SU-DHL-6 (cell line): ENCODE measurements at regions not wholly inside any gene's neighbourhood (a gene's known extent, or its start where the extent isn't known, plus 50 kb on each side); places are given as distances from the start of the nearest gene placed in this dataset.

Source experiments
- H2AFZ ChIP-seq: fragments of 200-600 bp; sonication (generic); 2 replicates; pipeline ENCODE4 v1.6.1; 2014; ENCODE audit warnings: low read depth, mild to moderate bottlenecking, moderate library complexity, mixed read lengths, antibody characterized with exemption, low read length; ENCODE audit not compliant: severe bottlenecking
- H3F3A ChIP-seq: fragments of 200-600 bp; shearing (Covaris generic); 2 replicates; pipeline ENCODE4 v1.6.0; 2016; ENCODE audit warnings: antibody characterized with exemption, mild to moderate bottlenecking; ENCODE audit not compliant: insufficient read depth
- H3K27ac ChIP-seq: fragments of 200-600 bp; sonication (generic); 2 replicates; pipeline ENCODE4 v1.5.1; 2016; ENCODE audit warnings: low read depth, mild to moderate bottlenecking, low read length, moderate library complexity, mixed read lengths
- H3K27me3 ChIP-seq: fragments of 200-600 bp; sonication (generic), shearing (Covaris generic); 2 replicates; pipeline ENCODE4 v1.6.0; 2014; ENCODE audit warnings: mild to moderate bottlenecking, low read length
- H3K36me3 ChIP-seq: fragments of 200-600 bp; sonication (generic); 2 replicates; pipeline ENCODE4 v1.6.1; 2014; ENCODE audit warnings: mild to moderate bottlenecking, low read length, mixed read lengths
- H3K4me2 ChIP-seq: fragments of 300-600, 200-600 bp; shearing (Covaris generic), sonication (generic); 2 replicates; pipeline ENCODE4 v1.6.0; 2014; ENCODE audit warnings: low read length, low read depth, mild to moderate bottlenecking; ENCODE audit not compliant: poor library complexity, severe bottlenecking
- H3K4me3 ChIP-seq: fragments of 200-600 bp; sonication (generic); 2 replicates; pipeline ENCODE4 v1.5.1; 2014; ENCODE audit warnings: antibody characterized with exemption, low read length, mild to moderate bottlenecking, mixed read lengths; ENCODE audit not compliant: insufficient read depth, poor library complexity, severe bottlenecking
- H3K79me2 ChIP-seq: fragments of 200-600 bp; sonication (generic); 2 replicates; pipeline ENCODE4 v1.6.1; 2014; ENCODE audit warnings: mild to moderate bottlenecking, low read length, moderate library complexity; ENCODE audit not compliant: insufficient read depth
- H3K9ac ChIP-seq: fragments of 200-600 bp; sonication (generic); 2 replicates; pipeline ENCODE4 v1.7.0; 2014; ENCODE audit warnings: mild to moderate bottlenecking, low read length
- H3K9me2 ChIP-seq: fragments of 200-600 bp; sonication (generic); replicated peaks from 2 replicates; pipeline ENCODE4 v1.6.1; 2014; ENCODE audit warnings: low read length; ENCODE audit not compliant: insufficient read depth
- H3K9me3 ChIP-seq: fragments of 200-600 bp; sonication (generic); 2 replicates; pipeline ENCODE4 v1.6.1; 2014; ENCODE audit warnings: low read length, mixed read lengths; ENCODE audit not compliant: insufficient read depth
- H4K20me1 ChIP-seq: fragments of 200-600 bp; sonication (generic); 2 replicates; pipeline ENCODE4 v1.6.1; 2014; ENCODE audit warnings: low read depth, mild to moderate bottlenecking, antibody characterized with exemption, low read length, moderate library complexity, mixed read lengths
- CTCF ChIP-seq: fragments of 200-600 bp; sonication (generic); IDR thresholded peaks from one replicate; pipeline ENCODE4 v1.5.1; 2017; ENCODE audit warnings: antibody characterized with exemption, mild to moderate bottlenecking, low read length, moderate library complexity; ENCODE audit not compliant: insufficient read depth, poor library complexity, severe bottlenecking
- EZH2phosphoT487 ChIP-seq: fragments of 200-600 bp; sonication (generic), shearing (Covaris generic); conservative IDR thresholded peaks from 2 replicates; pipeline ENCODE4 v1.6.1; 2018; ENCODE audit warnings: mild to moderate bottlenecking, antibody characterized with exemption, low read length, moderate library complexity, mixed read lengths

DNA sequence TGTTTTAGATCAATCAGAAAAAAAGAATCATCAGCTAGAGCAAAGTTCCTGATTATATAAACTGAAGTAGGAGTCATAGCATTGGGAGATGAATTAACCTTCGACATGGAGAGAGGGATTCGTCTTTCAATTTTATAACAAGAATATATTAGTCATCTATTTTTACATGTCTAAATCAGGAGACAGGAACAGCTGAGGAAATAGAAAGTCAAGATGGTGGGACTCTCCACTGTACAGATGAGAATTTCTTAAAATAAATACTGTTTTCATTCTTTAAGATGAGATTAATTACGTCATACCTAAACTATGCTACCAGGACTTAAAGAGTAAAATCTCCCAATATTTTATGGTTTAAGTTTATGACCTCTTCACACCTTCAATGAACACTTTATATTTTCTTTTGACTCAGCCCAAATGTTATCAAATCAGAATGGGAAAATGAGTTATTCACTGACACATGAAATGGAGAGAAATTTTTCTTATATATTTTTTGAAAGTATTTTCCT, 1137.7 kb downstream of the EPHA7 start:
- H3K9me3 ChIP-seq: no peaks in the 10 kb centered on the region
- no peak overlapping the region for H3K4me3 ChIP-seq
- no peak overlapping the region for H3K9ac ChIP-seq
- H3K4me2 ChIP-seq: no peak overlapping the region
- H3K27me3 ChIP-seq: no peaks in the 10 kb centered on the region
- no peak overlapping the region for H3K27ac ChIP-seq
- H3F3A ChIP-seq: no peaks in the 10 kb centered on the region
- H3K9me2 ChIP-seq: no peaks in the 10 kb centered on the region
- H3K79me2 ChIP-seq: no peaks in the 10 kb centered on the region
- TF ChIP-seq EZH2phosphoT487 (no peak), CTCF (no peak)
- H3K36me3 ChIP-seq: no peaks in the 10 kb centered on the region
- no peaks in the 10 kb centered on the region for H4K20me1 ChIP-seq
- no peak overlapping the region for H2AFZ ChIP-seq

DNA sequence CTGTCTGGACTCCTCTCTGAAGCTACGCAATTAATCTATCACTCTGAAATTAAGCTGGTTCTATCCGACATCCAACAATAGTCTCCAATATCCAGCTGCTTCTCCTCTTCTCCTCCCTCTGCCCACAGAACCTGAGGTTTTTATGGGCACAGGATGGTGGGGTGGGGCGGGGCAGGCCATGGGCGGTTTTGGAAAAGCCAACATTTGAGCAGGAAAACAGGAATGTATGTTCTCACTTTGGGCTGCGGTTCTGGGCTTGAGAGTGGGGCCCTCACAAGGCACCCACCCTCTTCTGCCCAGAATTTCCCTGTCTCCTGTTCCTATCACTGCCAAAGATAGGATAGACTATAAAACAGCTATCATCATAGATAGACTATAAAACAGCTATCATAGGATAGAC, 1144.2 kb downstream of the EPHA7 start:
- Histone ChIP-seq H2AFZ (no peak overlapping the region), H3K4me2 (no peak overlapping the region), H3K9me2 (no peaks in the 10 kb centered on the region), H3K27ac (no peak overlapping the region), H3K36me3 (no peaks in the 10 kb centered on the region), H3K9me3 (no peaks in the 10 kb centered on the region), H3K4me3 (no peak overlapping the region), H3K79me2 (no peaks in the 10 kb centered on the region), H3F3A (no peaks in the 10 kb centered on the region), H3K9ac (no peak overlapping the region), H3K27me3 (no peaks in the 10 kb centered on the region), H4K20me1 (no peaks in the 10 kb centered on the region)
- no peak for TF ChIP-seq EZH2phosphoT487
- no peak for TF ChIP-seq CTCF

DNA sequence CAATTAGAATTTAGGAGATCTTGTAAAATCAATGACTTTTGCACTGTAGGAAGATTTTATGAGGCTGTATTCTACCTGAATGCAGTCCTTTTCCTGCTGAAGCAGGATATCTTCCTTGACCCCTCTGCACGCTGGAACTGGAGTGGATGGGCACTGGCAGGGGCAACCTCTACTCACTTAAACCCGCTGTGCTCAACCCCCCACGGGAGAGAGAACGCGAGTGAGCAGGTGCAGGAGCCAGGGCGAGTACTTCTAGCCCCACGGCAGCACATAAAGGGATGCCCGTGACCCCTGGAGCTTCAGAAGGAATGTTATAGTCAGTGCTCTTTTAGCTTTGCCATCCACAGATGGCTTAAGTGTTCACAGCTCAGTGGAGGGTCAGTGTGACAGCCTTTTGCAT, 1144.8 kb downstream of the EPHA7 start:
- Histone ChIP-seq H2AFZ (no peak overlapping the region), H3K79me2 (no peaks in the 10 kb centered on the region), H3K27ac (no peak overlapping the region), H4K20me1 (no peaks in the 10 kb centered on the region), H3K27me3 (no peaks in the 10 kb centered on the region), H3F3A (no peaks in the 10 kb centered on the region), H3K4me3 (no peak overlapping the region), H3K36me3 (no peaks in the 10 kb centered on the region), H3K4me2 (no peak overlapping the region), H3K9me2 (no peaks in the 10 kb centered on the region), H3K9ac (no peak overlapping the region), H3K9me3 (no peaks in the 10 kb centered on the region)
- TF ChIP-seq EZH2phosphoT487: no peak
- TF ChIP-seq CTCF: no peak

DNA sequence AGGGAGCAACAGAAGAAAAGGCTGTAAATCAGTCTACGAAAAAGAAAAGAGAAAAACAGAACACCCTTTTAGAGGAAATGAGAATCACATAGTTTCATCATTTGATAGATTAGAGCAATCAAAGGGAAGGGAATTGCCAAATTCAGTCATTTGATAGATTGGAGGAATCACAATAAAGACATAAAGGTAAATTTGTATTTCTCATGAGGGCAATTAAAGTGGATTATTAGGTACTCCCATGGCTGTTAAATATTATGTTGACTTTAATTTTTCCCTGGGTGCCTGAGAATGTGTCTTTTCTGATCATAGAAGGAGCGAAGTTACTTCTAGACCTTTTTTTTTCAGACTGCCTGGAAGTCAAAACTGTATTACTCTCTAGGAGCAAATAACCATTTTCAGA, 1145.7 kb downstream of the EPHA7 start:
- H3K4me2 ChIP-seq: no peak overlapping the region
- H2AFZ ChIP-seq: no peak overlapping the region
- H4K20me1 ChIP-seq: no peaks in the 10 kb centered on the region
- no peak for TF ChIP-seq EZH2phosphoT487
- TF ChIP-seq CTCF: no peak
- H3K9ac ChIP-seq: no peak overlapping the region
- H3K9me3 ChIP-seq: no peaks in the 10 kb centered on the region
- no peaks in the 10 kb centered on the region for H3F3A ChIP-seq
- H3K9me2 ChIP-seq: no peaks in the 10 kb centered on the region
- no peaks in the 10 kb centered on the region for H3K79me2 ChIP-seq
- no peak overlapping the region for H3K27ac ChIP-seq
- no peak overlapping the region for H3K4me3 ChIP-seq
- no peaks in the 10 kb centered on the region for H3K27me3 ChIP-seq
- H3K36me3 ChIP-seq: no peaks in the 10 kb centered on the region
